HG02885 (cell line): ENCODE measurements at regions not wholly inside any gene's neighbourhood (a gene's known extent, or its start where the extent isn't known, plus 50 kb on each side); places are given as distances from the start of the nearest gene placed in this dataset.
A peak's percentile ranks its signal among the peaks of the same experiment; 100 is the strongest.

Source experiments
- ATAC-seq: cut with Tn5 transposase; IDR thresholded peaks from one replicate; pipeline ENCODE4 v1.9.1; 2021; ENCODE audit warnings: mild to moderate bottlenecking; ENCODE audit not compliant: unreplicated experiment, poor library complexity

GRCh38 chr4:149296503-149296902 is 519.1 kb downstream of the IQCM start:
- ATAC-seq, result no peak

DNA sequence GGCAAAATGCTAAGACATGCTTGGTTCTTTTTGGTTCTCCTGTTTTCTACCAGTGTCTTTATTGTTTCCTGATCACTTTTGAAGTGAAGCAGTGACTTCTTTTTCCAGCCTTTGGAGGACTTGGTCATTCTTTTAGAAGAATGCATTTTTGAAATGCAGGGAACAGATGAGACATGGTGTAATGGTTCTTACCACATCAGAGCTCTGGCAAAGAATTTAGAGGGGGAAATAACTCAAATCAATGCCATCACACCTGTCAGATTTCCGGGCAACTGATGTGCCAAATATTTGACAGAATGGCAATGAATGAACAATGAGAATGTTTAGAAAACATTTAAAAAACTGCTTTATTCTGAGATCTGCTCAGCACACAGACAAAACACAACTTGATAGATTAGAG is 519.6 kb downstream of the IQCM start:
- ATAC-seq, result no peak

GRCh38 chr4:149294601-149295000 is 521.0 kb downstream of the IQCM start:
- ATAC-seq, result no peak

DNA sequence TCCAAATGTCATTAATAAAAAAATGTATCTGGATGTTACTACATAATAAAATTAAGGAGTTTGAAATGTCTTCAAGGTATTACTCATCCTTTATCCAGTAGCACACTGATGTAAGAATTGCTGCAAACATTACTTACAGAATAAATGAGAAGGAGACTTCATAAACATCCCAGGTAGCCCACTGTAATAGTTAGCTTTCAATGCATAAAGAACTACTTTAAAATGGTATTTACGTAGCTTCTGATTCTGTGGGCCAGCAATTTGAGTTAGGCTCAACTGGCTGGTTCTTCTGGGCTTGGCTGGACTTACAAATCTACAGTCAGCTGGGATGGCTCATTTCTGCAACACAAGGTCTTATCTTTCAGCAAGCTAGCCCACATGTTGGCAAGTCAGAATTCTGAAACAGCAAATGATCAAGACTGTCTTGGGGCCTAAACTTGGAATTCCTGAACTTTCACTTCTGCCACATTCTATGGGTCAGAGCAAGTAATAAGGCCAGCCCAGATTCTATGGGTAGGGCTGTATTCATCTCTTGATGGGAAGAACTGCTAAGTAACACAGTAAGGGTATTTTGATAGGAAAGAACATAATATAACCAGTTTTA is 522.5 kb downstream of the IQCM start:
- no peak for ATAC-seq

GRCh38 chr4:149292425-149293007 is 523.1 kb downstream of the IQCM start:
- ATAC-seq, result no peak

- no peak for ATAC-seq
Observed at GRCh38 chr4:149291463-149291862, 524.2 kb downstream of the IQCM start.

DNA sequence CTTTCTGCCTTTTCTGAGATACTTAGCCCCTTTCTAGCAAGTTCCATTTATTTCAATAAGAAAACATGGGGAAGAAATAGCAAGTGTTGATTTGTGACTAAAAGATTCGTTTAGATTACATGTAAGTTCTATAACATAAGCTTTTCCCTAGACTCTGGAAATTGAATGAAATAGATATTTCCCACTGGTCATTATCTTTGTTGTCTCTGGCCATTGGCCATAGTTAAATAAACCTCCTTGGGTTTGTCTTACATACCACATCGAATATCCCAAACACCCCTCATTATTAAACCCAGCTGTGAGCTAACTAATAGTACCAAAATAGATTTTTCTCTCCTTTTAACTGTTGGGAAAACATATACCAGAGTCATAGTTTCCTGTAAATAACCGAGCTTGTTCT is 534.8 kb downstream of the IQCM start:
- ATAC-seq, result no peak

GRCh38 chr4:149279776-149280175 is 535.9 kb downstream of the IQCM start:
- no peak for ATAC-seq

- no peak for ATAC-seq
Observed at GRCh38 chr4:149279331-149279730, 536.3 kb downstream of the IQCM start.

GRCh38 chr4:149277705-149278104 is 537.9 kb downstream of the IQCM start:
- no peak for ATAC-seq

DNA sequence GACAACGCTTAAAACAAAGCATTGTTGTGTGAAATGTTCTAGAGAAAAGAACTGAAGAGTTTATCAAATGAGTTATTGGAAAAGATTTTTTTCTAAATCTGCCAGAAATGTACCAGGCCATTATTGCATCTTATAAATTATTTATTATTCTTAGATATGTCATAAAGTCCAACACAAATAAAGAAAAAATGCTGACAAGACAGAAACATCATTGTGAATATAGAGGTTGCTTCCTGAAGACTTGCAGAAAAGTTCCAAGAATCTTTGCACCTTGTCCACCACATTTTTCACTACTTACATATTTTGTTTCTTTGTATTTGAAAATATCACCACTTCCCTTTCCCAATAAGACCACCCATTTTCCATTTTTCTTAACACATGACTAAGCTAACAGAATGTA is 545.8 kb downstream of the IQCM start:
- ATAC-seq, result no peak

DNA sequence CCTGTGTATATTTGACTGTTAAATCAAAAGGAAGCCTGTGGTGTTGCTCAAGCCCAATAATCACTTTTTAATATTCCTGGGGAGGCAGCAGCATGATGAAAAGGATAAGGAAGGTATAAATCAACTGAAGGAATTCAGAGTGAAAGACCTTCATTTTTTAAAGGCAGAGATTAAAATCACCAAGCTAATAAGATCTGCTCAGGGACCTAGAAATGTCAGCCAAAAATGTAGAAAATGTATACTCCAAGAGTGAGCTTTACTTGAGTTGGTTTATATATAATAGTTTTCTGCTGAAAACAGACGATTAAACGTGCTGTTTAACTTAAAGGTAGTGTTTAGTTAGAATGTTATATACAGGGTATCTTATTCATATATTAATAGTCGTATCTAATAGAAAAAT is 549.3 kb downstream of the IQCM start:
- no peak for ATAC-seq

- ATAC-seq, result no peak
Observed at GRCh38 chr4:149265645-149266044, 550.0 kb downstream of the IQCM start.

DNA sequence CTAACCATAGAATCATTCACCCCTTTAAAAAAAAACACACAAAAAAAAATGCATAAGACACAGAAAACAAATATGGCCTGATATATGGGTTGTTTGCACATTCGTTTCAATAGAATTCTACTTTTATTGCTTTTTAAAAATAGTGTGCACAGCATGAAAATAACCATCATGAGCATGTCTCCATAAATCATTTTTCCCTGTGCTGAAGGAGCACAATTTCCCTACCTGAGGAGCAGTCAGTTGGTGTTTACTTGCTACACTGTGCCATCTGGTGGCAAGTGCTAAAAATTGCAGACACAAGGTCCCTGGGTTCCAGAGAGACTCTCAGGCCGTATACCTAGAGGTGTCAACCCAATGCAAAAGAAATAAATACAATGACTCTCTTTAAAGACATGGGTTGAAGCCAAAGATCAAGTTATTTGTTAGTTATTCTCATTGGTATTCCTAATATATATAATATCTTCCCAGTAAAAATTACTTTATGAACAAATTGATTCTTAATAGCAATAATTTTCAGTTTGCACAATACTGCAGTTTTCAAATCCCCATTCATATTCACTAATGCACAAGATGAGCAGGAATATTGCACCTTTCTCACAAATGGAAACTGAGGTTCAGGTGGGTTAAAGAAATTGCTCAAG is 551.4 kb downstream of the IQCM start:
- ATAC-seq, result peak; percentile 98

GRCh38 chr4:149248191-149248764 is 567.4 kb downstream of the IQCM start:
- ATAC-seq, result no peak

GRCh38 chr4:149247164-149247563 is 568.5 kb downstream of the IQCM start:
- ATAC-seq, result no peak

- no peak for ATAC-seq
Observed at GRCh38 chr4:149245333-149245732, 570.3 kb downstream of the IQCM start.

- no peak for ATAC-seq
Observed at GRCh38 chr4:149238097-149238496, 577.5 kb downstream of the IQCM start.

DNA sequence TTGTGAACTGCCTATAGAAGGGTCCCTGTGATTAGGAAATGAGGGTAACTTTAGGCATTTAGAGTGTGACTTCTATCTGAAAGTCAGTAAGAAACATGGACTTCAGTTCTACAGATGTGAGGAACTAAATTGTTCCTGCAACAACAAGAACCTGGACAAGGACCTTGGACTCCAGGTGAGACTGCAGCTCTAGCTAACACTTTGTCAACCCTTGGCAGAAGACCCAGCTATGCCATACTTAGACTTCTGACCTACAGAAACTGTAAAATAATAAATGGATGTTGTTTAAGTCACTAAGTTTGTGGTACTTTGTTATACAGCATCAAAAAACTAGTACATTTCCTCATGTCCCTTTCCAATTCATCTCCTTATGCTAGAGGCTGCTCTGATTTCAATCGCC is 580.8 kb downstream of the IQCM start:
- ATAC-seq, result no peak

GRCh38 chr4:149223659-149224058 is 592.0 kb downstream of the IQCM start:
- ATAC-seq, result no peak

GRCh38 chr4:149218672-149219071 is 597.0 kb downstream of the IQCM start:
- ATAC-seq, result no peak

GRCh38 chr4:149214301-149214700 is 601.3 kb downstream of the IQCM start:
- ATAC-seq, result no peak
